ENCODE measurements at regions not wholly inside any gene's neighbourhood (a gene's known extent, or its start where the extent isn't known, plus 50 kb on each side); places are given as distances from the start of the nearest gene placed in this dataset.

DNA sequence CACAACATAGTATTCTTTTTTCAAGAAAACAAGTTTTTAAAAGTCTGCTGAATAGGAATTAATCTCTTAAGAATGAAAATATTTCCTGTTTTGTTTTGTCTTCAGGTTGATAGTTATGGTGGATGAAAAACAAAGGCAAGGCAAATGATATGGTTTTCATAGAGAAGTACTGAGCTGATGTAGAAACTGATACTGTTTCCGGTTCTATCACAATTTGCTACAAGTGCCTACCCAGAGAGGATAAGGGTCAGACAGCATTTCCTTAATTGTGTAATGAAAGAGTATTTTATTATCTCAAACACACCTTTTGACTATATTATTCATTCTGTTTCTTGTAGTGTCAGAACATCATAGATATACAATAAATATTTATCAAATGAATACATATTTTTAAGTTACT is 836.3 kb downstream of the SQOR start:
- TF ChIP-seq POLR2AphosphoS5 (IDR thresholded peaks at IDR 0.05; ENCODE audit: low read depth, low read length), result no peak
- TF ChIP-seq POLR2A (IDR thresholded peaks at IDR 0.05; ENCODE audit: low read depth, low read length), result no peak
- TF ChIP-seq TAF1 (IDR thresholded peaks at IDR 0.05; ENCODE audit: low read depth, low read length), result no peak
- no peak for TF ChIP-seq SPI1 (IDR thresholded peaks at IDR 0.05; ENCODE audit: low read depth, low read length)
- TF ChIP-seq PAX5 (IDR thresholded peaks at IDR 0.05; ENCODE audit: insufficient read depth, low read length, severe bottlenecking), result no peak
